ENCODE measurements at regions not wholly inside any gene's neighbourhood (a gene's known extent, or its start where the extent isn't known, plus 50 kb on each side); places are given as distances from the start of the nearest gene placed in this dataset.

GRCh38 chr22:22378446-22379415 is 129.8 kb downstream of the ZNF280B start (continued):
- TF ChIP-seq, protein P1, sequence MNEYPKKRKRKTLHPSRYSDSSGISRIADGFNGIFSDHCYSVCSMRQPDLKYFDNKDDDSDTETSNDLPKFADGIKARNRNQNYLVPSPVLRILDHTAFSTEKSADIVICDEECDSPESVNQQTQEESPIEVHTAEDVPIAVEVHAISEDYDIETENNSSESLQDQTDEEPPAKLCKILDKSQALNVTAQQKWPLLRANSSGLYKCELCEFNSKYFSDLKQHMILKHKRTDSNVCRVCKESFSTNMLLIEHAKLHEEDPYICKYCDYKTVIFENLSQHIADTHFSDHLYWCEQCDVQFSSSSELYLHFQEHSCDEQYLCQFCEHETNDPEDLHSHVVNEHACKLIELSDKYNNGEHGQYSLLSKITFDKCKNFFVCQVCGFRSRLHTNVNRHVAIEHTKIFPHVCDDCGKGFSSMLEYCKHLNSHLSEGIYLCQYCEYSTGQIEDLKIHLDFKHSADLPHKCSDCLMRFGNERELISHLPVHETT (CRISPR knock-in tag; conservative IDR thresholded peaks at IDR 0.05 in 1 of 2, IDR thresholded peaks at IDR 0.05 in 1 of 2) = no peak
- TF ChIP-seq ZBTB49 (CRISPR knock-in tag; IDR thresholded peaks at IDR 0.05; ENCODE audit: borderline replicate concordance) = no peak
- TF ChIP-seq DACH1 (IDR thresholded peaks at IDR 0.05; ENCODE audit: partially characterized antibody) = peak; percentile 42
- 0 out of 2 replicates have a peak, but pooled peaks have one; percentile 4 for TF ChIP-seq PRMT5 (CRISPR knock-in tag; IDR thresholded peaks at IDR 0.05)
- TF ChIP-seq DLX4 (CRISPR knock-in tag; IDR thresholded peaks at IDR 0.05) = 0 out of 2 replicates have a peak, but pooled peaks have one; percentile 14
- TF ChIP-seq KLF16 (IDR thresholded peaks at IDR 0.05) = no peak
- TF ChIP-seq SPI1 (IDR thresholded peaks at IDR 0.05; ENCODE audit: borderline replicate concordance, low read depth, low read length) = peak; percentile 77
- no peak for TF ChIP-seq ZNF121 (CRISPR knock-in tag; conservative IDR thresholded peaks at IDR 0.05)
- TF ChIP-seq IRF2 (CRISPR knock-in tag; IDR thresholded peaks at IDR 0.05) = peak; percentile 81; the same call in 1 of the 2 replicates
- TF ChIP-seq CEBPZ (IDR thresholded peaks at IDR 0.05; ENCODE audit: borderline replicate concordance, low read depth, low read length) = no peak
- TF ChIP-seq PHF8 (IDR thresholded peaks at IDR 0.05; ENCODE audit: borderline replicate concordance, low read length) = 0 out of 2 replicates have a peak, but pooled peaks have one; percentile 17
- 0 out of 6 replicates have a peak, but pooled peaks of 1 of the 3 experiments have one; percentile 15 for TF ChIP-seq ZBTB11 (CRISPR knock-in tag; IDR thresholded peaks at IDR 0.05)
- TF ChIP-seq ZNF165 (CRISPR knock-in tag; IDR thresholded peaks at IDR 0.05; ENCODE audit: borderline replicate concordance) = 0 out of 2 replicates have a peak, but pooled peaks have one; percentile 22
